GM23338 (cell line): ENCODE measurements at regions not wholly inside any gene's neighbourhood (a gene's known extent, or its start where the extent isn't known, plus 50 kb on each side); places are given as distances from the start of the nearest gene placed in this dataset.

Experiments used
- ATAC-seq: fragments of 200-7000 bp; cut with Tn5 transposase; 3 replicates; pipeline ENCODE4 v1.9.1; 2020
- DNase-seq: peaks from one replicate; pipeline ENCODE4 v3.0.0-alpha.2; 2015; ENCODE audit warnings: low spot score
- H2AFZ ChIP-seq: fragments of 200-600 bp; sonication (generic); 2 replicates; pipeline ENCODE4 v1.8.0; 2016; ENCODE audit warnings: antibody characterized with exemption, mild to moderate bottlenecking, moderate library complexity
- H3F3A ChIP-seq: fragments of 200-600 bp; sonication (generic); replicated peaks from 2 replicates; pipeline ENCODE4 v1.8.0; 2017; ENCODE audit warnings: antibody characterized with exemption, mixed run types, low read depth
- H3K27ac ChIP-seq: fragments of 200-600 bp; sonication (generic); 2 replicates; pipeline ENCODE4 v1.6.1; 2016; ENCODE audit warnings: low read depth
- H3K27me3 ChIP-seq: fragments of 200-600 bp; sonication (generic); 2 replicates; pipeline ENCODE4 v1.8.0; 2016; ENCODE audit warnings: mild to moderate bottlenecking, mixed run types, moderate library complexity; ENCODE audit not compliant: insufficient read depth
- H3K36me3 ChIP-seq: fragments of 200-600 bp; sonication (generic); 2 replicates; pipeline ENCODE4 v1.8.0; 2016; ENCODE audit warnings: mild to moderate bottlenecking; ENCODE audit not compliant: insufficient read depth
- H3K4me1 ChIP-seq: fragments of 200-600 bp; sonication (generic); 2 replicates; pipeline ENCODE4 v1.8.0; 2016; ENCODE audit warnings: mild to moderate bottlenecking, moderate library complexity; ENCODE audit not compliant: insufficient read depth
- H3K4me2 ChIP-seq: fragments of 200-600 bp; sonication (generic); 2 replicates; pipeline ENCODE4 v1.7.1; 2017; ENCODE audit warnings: mixed run types
- H3K4me3 ChIP-seq: fragments of 200-600 bp; sonication (generic); 2 replicates; pipeline ENCODE4 v1.6.1; 2016; ENCODE audit warnings: mixed run types
- H3K79me2 ChIP-seq: fragments of 200-600 bp; sonication (generic); replicated peaks from 2 replicates; pipeline ENCODE4 v1.8.0; 2017; ENCODE audit warnings: mild to moderate bottlenecking; ENCODE audit not compliant: insufficient read depth
- H3K9me2 ChIP-seq: fragments of 200-600 bp; sonication (generic); 2 replicates; pipeline ENCODE4 v1.8.0; 2017; ENCODE audit not compliant: insufficient read depth
- H4K20me1 ChIP-seq: fragments of 200-600 bp; sonication (generic); replicated peaks from 2 replicates; pipeline ENCODE4 v1.8.0; 2017; ENCODE audit warnings: mild to moderate bottlenecking; ENCODE audit not compliant: insufficient read depth
- H3K27ac Mint-ChIP-seq: 2 replicates; pipeline ENCODE4 v1.8.0; 2020; ENCODE audit warnings: inconsistent platforms, mild to moderate bottlenecking, moderate library complexity, mixed read lengths
- H3K27me3 Mint-ChIP-seq: 3 replicates; pipeline ENCODE4 v1.8.0; 2022; ENCODE audit warnings: low read depth, mild to moderate bottlenecking, moderate library complexity, mixed read lengths, inconsistent platforms; ENCODE audit not compliant: insufficient read depth, poor library complexity
- H3K36me3 Mint-ChIP-seq: 3 replicates; pipeline ENCODE4 v1.8.0; 2021; ENCODE audit warnings: low read depth, mild to moderate bottlenecking, inconsistent platforms, moderate library complexity, mixed read lengths
- H3K4me1 Mint-ChIP-seq: 3 replicates; pipeline ENCODE4 v1.8.0; 2020; ENCODE audit warnings: mild to moderate bottlenecking, inconsistent platforms, mixed read lengths
- H3K4me3 Mint-ChIP-seq: 3 replicates; pipeline ENCODE4 v1.8.0; 2021; ENCODE audit warnings: moderate library complexity, mild to moderate bottlenecking, inconsistent platforms, mixed read lengths
- H3K9me3 Mint-ChIP-seq: 3 replicates; pipeline ENCODE4 v1.8.0; 2020; ENCODE audit warnings: moderate library complexity, mild to moderate bottlenecking, inconsistent platforms, mixed read lengths
- CTCF ChIP-seq, 2 experiments: fragments of 200-600 bp in 1 of 2; sonication (generic) in 1 of 2; conservative IDR thresholded peaks; 2 replicates each; pipeline versions ENCODE4 v1.5.1 to v1.6.1; 2016 to 2017; ENCODE audit warnings: antibody characterized with exemption in 2 of 2, low read depth in 2 of 2, mild to moderate bottlenecking in 2 of 2, moderate library complexity in 1 of 2
- ETS1 ChIP-seq: IDR thresholded peaks from 2 replicates; pipeline ENCODE4 v1.6.1; 2016; ENCODE audit warnings: antibody characterized with exemption
- EZH2 ChIP-seq: fragments of 200-600 bp; sonication (generic); IDR thresholded peaks from one replicate; pipeline ENCODE4 v1.8.0; 2017; ENCODE audit warnings: antibody characterized with exemption, mild to moderate bottlenecking, low read depth; ENCODE audit not compliant: unreplicated experiment
- EZH2phosphoT487 ChIP-seq: fragments of 200-600 bp; sonication (generic); IDR thresholded peaks from one replicate; pipeline ENCODE4 v1.8.1; 2018; ENCODE audit warnings: antibody characterized with exemption; ENCODE audit not compliant: unreplicated experiment
- JUNB ChIP-seq: IDR thresholded peaks from one replicate; pipeline ENCODE4 v1.6.1; 2016; ENCODE audit warnings: antibody characterized with exemption; ENCODE audit not compliant: unreplicated experiment
- NANOG ChIP-seq: IDR thresholded peaks from 2 replicates; pipeline ENCODE4 v1.6.1; 2016; ENCODE audit warnings: antibody characterized with exemption, borderline replicate concordance
- POLR2AphosphoS5 ChIP-seq: IDR thresholded peaks from 2 replicates; pipeline ENCODE4 v1.6.1; 2016; ENCODE audit warnings: antibody characterized with exemption, low read depth
- REST ChIP-seq: IDR thresholded peaks from one replicate; pipeline ENCODE4 v1.6.1; 2018; ENCODE audit warnings: antibody characterized with exemption; ENCODE audit not compliant: unreplicated experiment
- STAT1 ChIP-seq: IDR thresholded peaks from one replicate; pipeline ENCODE4 v1.6.1; 2016; ENCODE audit warnings: antibody characterized with exemption; ENCODE audit not compliant: unreplicated experiment
- ZNF114 ChIP-seq: fragments of 250-450 bp; sonication (Bioruptor Pico); IDR thresholded peaks from 2 replicates; pipeline ENCODE4 v1.5.0; 2020; ENCODE audit warnings: mild to moderate bottlenecking, moderate library complexity
- ZNF331 ChIP-seq: fragments of 250-450 bp; sonication (Bioruptor Pico); IDR thresholded peaks from 2 replicates; pipeline ENCODE4 v1.5.0; 2020; ENCODE audit warnings: low read depth, mild to moderate bottlenecking, moderate library complexity
- ZNF462 ChIP-seq: fragments of 250-450 bp; sonication (Bioruptor Pico); IDR thresholded peaks from 2 replicates; pipeline ENCODE4 v1.5.0; 2020; ENCODE audit warnings: mild to moderate bottlenecking, moderate library complexity

- no peak for TF ChIP-seq STAT1
- no peak for TF ChIP-seq EZH2phosphoT487
- no peak for TF ChIP-seq POLR2AphosphoS5
These were observed 523.2 kb upstream of the TENM4 start (continued) for GRCh38 chr11:79963856-79964645.

- no peaks in the 10 kb centered on the region for H3K27me3 ChIP-seq
- Mint-ChIP-seq H3K27ac (no peak overlapping the region), H3K27me3 (no peaks in the 10 kb centered on the region), H3K36me3 (peaks cover 17% of the 10 kb centered on the region; the same call in 1 of the 3 replicates), H3K4me1 (peaks cover 4% of the 10 kb centered on the region; the same call in 1 of the 3 replicates), H3K9me3 (peaks cover 21% of the 10 kb centered on the region), H3K4me3 (no peak overlapping the region)
- no peaks in the 10 kb centered on the region for H3K4me1 ChIP-seq
- no peak for ATAC-seq
- peaks cover 5% of the 10 kb centered on the region; the same call in 1 of the 2 replicates for H3K9me2 ChIP-seq
- H3K4me3 ChIP-seq: no peak overlapping the region
- H4K20me1 ChIP-seq: no peaks in the 10 kb centered on the region
- H3K27ac ChIP-seq: no peak overlapping the region
- H3K36me3 ChIP-seq: no peaks in the 10 kb centered on the region; the same call in 1 of the 2 replicates
- H2AFZ ChIP-seq: no peak overlapping the region
- no peak overlapping the region for H3K4me2 ChIP-seq
- no peaks in the 10 kb centered on the region for H3F3A ChIP-seq
- H3K79me2 ChIP-seq: no peaks in the 10 kb centered on the region
- no peak for DNase-seq
- TF ChIP-seq ZNF114 (no peak), STAT1 (no peak), NANOG (no peak), ZNF462 (CRISPR knock-in tag) (no peak), REST (no peak), CTCF (conservative IDR thresholded peaks at IDR 0.05; ENCODE audit: low read depth in 2 of 2) (no peak), ZNF331 (no peak), POLR2AphosphoS5 (no peak), EZH2phosphoT487 (no peak), ETS1 (no peak), JUNB (no peak), EZH2 (no peak)
These were observed 519.6 kb upstream of the TENM4 start for GRCh38 chr11:79960461-79960860.
